ENCODE measurements at regions not wholly inside any gene's neighbourhood (a gene's known extent, or its start where the extent isn't known, plus 50 kb on each side); places are given as distances from the start of the nearest gene placed in this dataset.

- Histone ChIP-seq H3K9me3 (ENCODE audit: control insufficient read depth in 4 of 4, low read length in 3 of 4) (no peaks in the 10 kb centered on the region), H3K36me3 (ENCODE audit: control insufficient read depth in 4 of 4, insufficient read depth in 3 of 4, low read depth in 1 of 4, low read length in 3 of 4) (no peaks in the 10 kb centered on the region)
- TF ChIP-seq EGR1 (IDR thresholded peaks at IDR 0.05; ENCODE audit: low read depth in 2 of 2) (no peak), NR2F2 (IDR thresholded peaks at IDR 0.05) (no peak), HNF4A (conservative IDR thresholded peaks at IDR 0.05) (no peak), FOXA2 (IDR thresholded peaks at IDR 0.05) (no peak), SP1 (IDR thresholded peaks at IDR 0.05) (no peak), RAD21 (IDR thresholded peaks at IDR 0.05) (no peak), JUND (IDR thresholded peaks at IDR 0.05) (no peak), HNF4G (IDR thresholded peaks at IDR 0.05) (no peak), RXRA (IDR thresholded peaks at IDR 0.05) (no peak), FOXA1 (IDR thresholded peaks at IDR 0.05) (no peak), ATF3 (IDR thresholded peaks at IDR 0.05) (no peak), GABPA (IDR thresholded peaks at IDR 0.05 in 1 of 2, conservative IDR thresholded peaks at IDR 0.05 in 1 of 2) (no peak), YY1 (IDR thresholded peaks at IDR 0.05) (no peak)
- TF ChIP-seq, protein P1, sequence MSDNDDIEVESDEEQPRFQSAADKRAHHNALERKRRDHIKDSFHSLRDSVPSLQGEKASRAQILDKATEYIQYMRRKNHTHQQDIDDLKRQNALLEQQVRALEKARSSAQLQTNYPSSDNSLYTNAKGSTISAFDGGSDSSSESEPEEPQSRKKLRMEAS (IDR thresholded peaks at IDR 0.05), result no peak
- TF ChIP-seq, protein P2, sequence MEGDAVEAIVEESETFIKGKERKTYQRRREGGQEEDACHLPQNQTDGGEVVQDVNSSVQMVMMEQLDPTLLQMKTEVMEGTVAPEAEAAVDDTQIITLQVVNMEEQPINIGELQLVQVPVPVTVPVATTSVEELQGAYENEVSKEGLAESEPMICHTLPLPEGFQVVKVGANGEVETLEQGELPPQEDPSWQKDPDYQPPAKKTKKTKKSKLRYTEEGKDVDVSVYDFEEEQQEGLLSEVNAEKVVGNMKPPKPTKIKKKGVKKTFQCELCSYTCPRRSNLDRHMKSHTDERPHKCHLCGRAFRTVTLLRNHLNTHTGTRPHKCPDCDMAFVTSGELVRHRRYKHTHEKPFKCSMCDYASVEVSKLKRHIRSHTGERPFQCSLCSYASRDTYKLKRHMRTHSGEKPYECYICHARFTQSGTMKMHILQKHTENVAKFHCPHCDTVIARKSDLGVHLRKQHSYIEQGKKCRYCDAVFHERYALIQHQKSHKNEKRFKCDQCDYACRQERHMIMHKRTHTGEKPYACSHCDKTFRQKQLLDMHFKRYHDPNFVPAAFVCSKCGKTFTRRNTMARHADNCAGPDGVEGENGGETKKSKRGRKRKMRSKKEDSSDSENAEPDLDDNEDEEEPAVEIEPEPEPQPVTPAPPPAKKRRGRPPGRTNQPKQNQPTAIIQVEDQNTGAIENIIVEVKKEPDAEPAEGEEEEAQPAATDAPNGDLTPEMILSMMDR (IDR thresholded peaks at IDR 0.05; ENCODE audit: low read depth, low read length, missing input control), result no peak
Observed at GRCh38 chr2:182482511-182482910, 55.7 kb upstream of the PDE1A start.

GRCh38 chr2:182496596-182496995 lies 69.8 kb upstream of the PDE1A start:
- TF ChIP-seq, protein P2 (IDR thresholded peaks at IDR 0.05; ENCODE audit: low read depth, low read length, missing input control), result no peak
- no peak for TF ChIP-seq REST (IDR thresholded peaks at IDR 0.05)
- no peak for TF ChIP-seq TAF1 (conservative IDR thresholded peaks at IDR 0.05)
- TF ChIP-seq, protein P1 (IDR thresholded peaks at IDR 0.05), result no peak
- TF ChIP-seq YY1 (IDR thresholded peaks at IDR 0.05), result no peak
- no peak for TF ChIP-seq EGR1 (IDR thresholded peaks at IDR 0.05; ENCODE audit: low read depth in 2 of 2)
- TF ChIP-seq RAD21 (IDR thresholded peaks at IDR 0.05), result no peak
- no peak for TF ChIP-seq FOXA2 (IDR thresholded peaks at IDR 0.05)
- TF ChIP-seq ATF3 (IDR thresholded peaks at IDR 0.05), result no peak
- no peak for TF ChIP-seq GABPA (IDR thresholded peaks at IDR 0.05 in 1 of 2, conservative IDR thresholded peaks at IDR 0.05 in 1 of 2)
- TF ChIP-seq NR2F2 (IDR thresholded peaks at IDR 0.05), result no peak
- no peak for TF ChIP-seq FOXA1 (IDR thresholded peaks at IDR 0.05)
- TF ChIP-seq HNF4G (IDR thresholded peaks at IDR 0.05), result no peak
- no peak for TF ChIP-seq JUND (IDR thresholded peaks at IDR 0.05)
- TF ChIP-seq RXRA (IDR thresholded peaks at IDR 0.05), result no peak
- TF ChIP-seq SP1 (IDR thresholded peaks at IDR 0.05), result no peak
- no peak for TF ChIP-seq HNF4A (conservative IDR thresholded peaks at IDR 0.05)
- no peaks in the 10 kb centered on the region for H3K4me1 ChIP-seq (ENCODE audit: control insufficient read depth in 4 of 4, insufficient read depth in 4 of 4, low read length in 3 of 4)
- 72% methylated on average over 2 of the region's 2 CpGs for WGBS

More at GRCh38 chr2:182482511-182482910, 55.7 kb upstream of the PDE1A start:
- Histone ChIP-seq H3K9ac (ENCODE audit: low read depth in 1 of 2, low read length in 2 of 2) (no peak overlapping the region), H3K27me3 (ENCODE audit: control insufficient read depth in 4 of 4, insufficient read depth in 4 of 4, low read length in 3 of 4) (peaks cover 0 to 3% (median 0%) of the 10 kb centered on the region in 4 donors), H3K27ac (ENCODE audit: low read depth in 1 of 2, low read length in 2 of 2) (no peak overlapping the region), H3K4me1 (ENCODE audit: control insufficient read depth in 4 of 4, insufficient read depth in 4 of 4, low read length in 3 of 4) (no peaks in the 10 kb centered on the region), H3K4me3 (ENCODE audit: low read depth in 1 of 3, low read length in 3 of 3) (no peak overlapping the region)
- 75% methylated on average over 2 of the region's 2 CpGs for WGBS
- no peak for DNase-seq (ENCODE audit: low spot score)

More at GRCh38 chr2:182496596-182496995, 69.8 kb upstream of the PDE1A start:
- Histone ChIP-seq H3K36me3 (ENCODE audit: control insufficient read depth in 4 of 4, insufficient read depth in 3 of 4, low read depth in 1 of 4, low read length in 3 of 4) (no peaks in the 10 kb centered on the region), H3K27ac (ENCODE audit: low read depth in 1 of 2, low read length in 2 of 2) (no peak overlapping the region), H3K27me3 (ENCODE audit: control insufficient read depth in 4 of 4, insufficient read depth in 4 of 4, low read length in 3 of 4) (peaks cover 0 to 3% (median 0%) of the 10 kb centered on the region in 4 donors), H3K9ac (ENCODE audit: low read depth in 1 of 2, low read length in 2 of 2) (no peak overlapping the region), H3K4me3 (ENCODE audit: low read depth in 1 of 3, low read length in 3 of 3) (no peak overlapping the region), H3K9me3 (ENCODE audit: control insufficient read depth in 4 of 4, low read length in 3 of 4) (no peaks in the 10 kb centered on the region)
- no peak for DNase-seq (ENCODE audit: low spot score)
